SK-N-SH (cell line): ENCODE measurements at regions not wholly inside any gene's neighbourhood (a gene's known extent, or its start where the extent isn't known, plus 50 kb on each side); places are given as distances from the start of the nearest gene placed in this dataset.

Experiments
- ELF1 ChIP-seq: IDR thresholded peaks from 2 replicates; pipeline ENCODE4 v1.4.0; 2012
- EP300 ChIP-seq, 2 experiments: IDR thresholded peaks; 2 replicates each; pipeline versions ENCODE4 v1.4.0 to v1.6.1; 2012; ENCODE audit warnings: borderline replicate concordance in 1 of 2, low read depth in 1 of 2, low read length in 1 of 2
- EZH2phosphoT487 ChIP-seq: fragments of 200-600 bp; sonication (generic); IDR thresholded peaks from 2 replicates; pipeline ENCODE4 v1.6.1; 2017; ENCODE audit warnings: low read depth, mixed run types, mild to moderate bottlenecking, antibody characterized with exemption, moderate library complexity, borderline replicate concordance
- GABPA ChIP-seq: IDR thresholded peaks from 2 replicates; pipeline ENCODE4 v1.4.0; 2012; ENCODE audit warnings: low read depth, mild to moderate bottlenecking
- GATA2 ChIP-seq: sonication (generic); formaldehyde crosslinking; IDR thresholded peaks from 2 replicates; pipeline ENCODE4 v1.5.0; 2020; ENCODE audit warnings: mild to moderate bottlenecking, missing genetic modification reagents
- NRF1 ChIP-seq: IDR thresholded peaks from 2 replicates; pipeline ENCODE4 v1.6.1; 2012; ENCODE audit warnings: low read depth, mild to moderate bottlenecking, low read length
- POLR2AphosphoS5 ChIP-seq: IDR thresholded peaks from 2 replicates; pipeline ENCODE4 v1.6.1; 2012; ENCODE audit warnings: low read depth, low read length
- RFX5 ChIP-seq: IDR thresholded peaks from 2 replicates; pipeline ENCODE4 v1.6.1; 2012; ENCODE audit warnings: mild to moderate bottlenecking, improper control_type of control experiment, low read length
- SMC3 ChIP-seq: IDR thresholded peaks from 2 replicates; pipeline ENCODE4 v1.6.1; 2012; ENCODE audit warnings: low read depth, low read length, improper control_type of control experiment
- TAF1 ChIP-seq: IDR thresholded peaks from 2 replicates; pipeline ENCODE4 v1.6.1; 2012; ENCODE audit warnings: low read depth, mild to moderate bottlenecking, low read length, moderate library complexity, borderline replicate concordance
- TF ChIP-seq, protein P1 (sequence below): fragments of 200-600 bp; sonication (generic); IDR thresholded peaks from 2 replicates; pipeline ENCODE4 v1.6.1; 2017; ENCODE audit warnings: antibody characterized with exemption, mild to moderate bottlenecking, moderate library complexity
- TF ChIP-seq, protein P2 (sequence below): IDR thresholded peaks from 2 replicates; pipeline ENCODE4 v1.4.0; 2012; ENCODE audit warnings: low read depth, borderline replicate concordance
- TF ChIP-seq, protein P3 (sequence below): IDR thresholded peaks from 2 replicates; pipeline ENCODE4 v1.4.0; 2012; ENCODE audit warnings: low read depth

DNA sequence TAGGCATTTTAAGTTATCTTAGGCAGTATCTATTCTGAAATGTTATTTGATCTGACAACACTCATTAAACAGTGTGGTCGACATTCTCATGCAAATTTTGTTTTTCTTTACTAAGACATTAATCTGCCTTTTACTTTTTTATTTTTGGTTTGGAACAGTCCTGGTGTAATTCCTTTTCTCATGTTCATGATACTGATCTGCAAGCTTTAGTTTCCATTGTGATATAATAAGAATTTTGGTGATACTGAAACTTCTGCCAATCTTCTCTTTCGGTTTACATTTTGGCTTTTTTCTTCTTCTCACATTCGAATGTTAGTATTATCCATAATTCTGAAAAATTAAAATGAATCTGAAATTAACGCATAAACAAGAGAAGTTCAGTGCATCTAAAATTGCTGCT lies 281.9 kb upstream of the MTPN start:
- TF ChIP-seq TAF1 (no peak), GABPA (no peak), POLR2AphosphoS5 (no peak), RFX5 (no peak), NRF1 (no peak), EP300 (IDR thresholded peaks at IDR 0.05; ENCODE audit: borderline replicate concordance in 1 of 2, low read depth in 1 of 2, low read length in 1 of 2) (no peak), SMC3 (no peak), GATA2 (CRISPR knock-in tag) (no peak), EZH2phosphoT487 (no peak), ELF1 (no peak)
- TF ChIP-seq, protein P1, sequence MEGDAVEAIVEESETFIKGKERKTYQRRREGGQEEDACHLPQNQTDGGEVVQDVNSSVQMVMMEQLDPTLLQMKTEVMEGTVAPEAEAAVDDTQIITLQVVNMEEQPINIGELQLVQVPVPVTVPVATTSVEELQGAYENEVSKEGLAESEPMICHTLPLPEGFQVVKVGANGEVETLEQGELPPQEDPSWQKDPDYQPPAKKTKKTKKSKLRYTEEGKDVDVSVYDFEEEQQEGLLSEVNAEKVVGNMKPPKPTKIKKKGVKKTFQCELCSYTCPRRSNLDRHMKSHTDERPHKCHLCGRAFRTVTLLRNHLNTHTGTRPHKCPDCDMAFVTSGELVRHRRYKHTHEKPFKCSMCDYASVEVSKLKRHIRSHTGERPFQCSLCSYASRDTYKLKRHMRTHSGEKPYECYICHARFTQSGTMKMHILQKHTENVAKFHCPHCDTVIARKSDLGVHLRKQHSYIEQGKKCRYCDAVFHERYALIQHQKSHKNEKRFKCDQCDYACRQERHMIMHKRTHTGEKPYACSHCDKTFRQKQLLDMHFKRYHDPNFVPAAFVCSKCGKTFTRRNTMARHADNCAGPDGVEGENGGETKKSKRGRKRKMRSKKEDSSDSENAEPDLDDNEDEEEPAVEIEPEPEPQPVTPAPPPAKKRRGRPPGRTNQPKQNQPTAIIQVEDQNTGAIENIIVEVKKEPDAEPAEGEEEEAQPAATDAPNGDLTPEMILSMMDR: no peak
- TF ChIP-seq, protein P2, sequence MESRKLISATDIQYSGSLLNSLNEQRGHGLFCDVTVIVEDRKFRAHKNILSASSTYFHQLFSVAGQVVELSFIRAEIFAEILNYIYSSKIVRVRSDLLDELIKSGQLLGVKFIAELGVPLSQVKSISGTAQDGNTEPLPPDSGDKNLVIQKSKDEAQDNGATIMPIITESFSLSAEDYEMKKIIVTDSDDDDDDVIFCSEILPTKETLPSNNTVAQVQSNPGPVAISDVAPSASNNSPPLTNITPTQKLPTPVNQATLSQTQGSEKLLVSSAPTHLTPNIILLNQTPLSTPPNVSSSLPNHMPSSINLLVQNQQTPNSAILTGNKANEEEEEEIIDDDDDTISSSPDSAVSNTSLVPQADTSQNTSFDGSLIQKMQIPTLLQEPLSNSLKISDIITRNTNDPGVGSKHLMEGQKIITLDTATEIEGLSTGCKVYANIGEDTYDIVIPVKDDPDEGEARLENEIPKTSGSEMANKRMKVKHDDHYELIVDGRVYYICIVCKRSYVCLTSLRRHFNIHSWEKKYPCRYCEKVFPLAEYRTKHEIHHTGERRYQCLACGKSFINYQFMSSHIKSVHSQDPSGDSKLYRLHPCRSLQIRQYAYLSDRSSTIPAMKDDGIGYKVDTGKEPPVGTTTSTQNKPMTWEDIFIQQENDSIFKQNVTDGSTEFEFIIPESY: no peak
- TF ChIP-seq, protein P3, sequence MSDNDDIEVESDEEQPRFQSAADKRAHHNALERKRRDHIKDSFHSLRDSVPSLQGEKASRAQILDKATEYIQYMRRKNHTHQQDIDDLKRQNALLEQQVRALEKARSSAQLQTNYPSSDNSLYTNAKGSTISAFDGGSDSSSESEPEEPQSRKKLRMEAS: no peak
